ENCODE measurements at regions not wholly inside any gene's neighbourhood (a gene's known extent, or its start where the extent isn't known, plus 50 kb on each side); places are given as distances from the start of the nearest gene placed in this dataset.

DNA sequence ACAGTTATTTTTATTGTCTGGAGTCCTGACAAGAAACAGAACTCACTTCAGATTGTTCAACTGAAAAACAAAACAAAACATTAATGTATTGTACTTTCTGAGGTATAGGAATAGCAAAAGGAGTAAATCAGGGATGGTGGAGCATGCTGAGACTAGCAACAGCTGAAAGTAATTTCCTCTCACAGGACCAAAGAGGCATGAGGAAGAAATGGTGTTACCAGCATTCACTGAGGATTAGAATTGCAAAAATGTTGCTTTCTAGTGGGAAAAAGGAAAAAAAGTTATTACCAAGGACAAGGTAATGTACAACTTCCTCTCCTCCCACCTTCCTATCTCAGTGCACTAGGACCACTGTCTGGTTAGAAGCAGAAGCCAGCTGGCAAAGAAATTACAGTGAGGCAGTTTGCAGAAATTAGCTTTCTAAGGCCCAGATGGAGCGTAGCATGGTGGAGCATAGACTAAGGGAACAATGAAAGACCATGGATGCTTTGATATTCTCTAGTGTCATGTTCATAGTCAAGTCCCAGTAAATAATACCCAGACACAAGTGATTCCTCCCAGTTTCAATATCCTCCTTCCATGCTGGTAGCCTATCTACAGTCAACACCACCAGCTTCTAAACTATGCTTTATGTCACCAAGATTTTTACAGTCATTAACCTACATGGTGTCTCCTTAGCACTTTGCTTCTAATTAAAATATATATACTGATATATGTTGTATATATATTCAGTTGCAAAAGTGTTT, 133.7 kb upstream of the DCN start:
- no peak overlapping the region for H3K27ac ChIP-seq
- TF ChIP-seq ZFX (IDR thresholded peaks at IDR 0.05) = no peak
- TF ChIP-seq, protein P1, sequence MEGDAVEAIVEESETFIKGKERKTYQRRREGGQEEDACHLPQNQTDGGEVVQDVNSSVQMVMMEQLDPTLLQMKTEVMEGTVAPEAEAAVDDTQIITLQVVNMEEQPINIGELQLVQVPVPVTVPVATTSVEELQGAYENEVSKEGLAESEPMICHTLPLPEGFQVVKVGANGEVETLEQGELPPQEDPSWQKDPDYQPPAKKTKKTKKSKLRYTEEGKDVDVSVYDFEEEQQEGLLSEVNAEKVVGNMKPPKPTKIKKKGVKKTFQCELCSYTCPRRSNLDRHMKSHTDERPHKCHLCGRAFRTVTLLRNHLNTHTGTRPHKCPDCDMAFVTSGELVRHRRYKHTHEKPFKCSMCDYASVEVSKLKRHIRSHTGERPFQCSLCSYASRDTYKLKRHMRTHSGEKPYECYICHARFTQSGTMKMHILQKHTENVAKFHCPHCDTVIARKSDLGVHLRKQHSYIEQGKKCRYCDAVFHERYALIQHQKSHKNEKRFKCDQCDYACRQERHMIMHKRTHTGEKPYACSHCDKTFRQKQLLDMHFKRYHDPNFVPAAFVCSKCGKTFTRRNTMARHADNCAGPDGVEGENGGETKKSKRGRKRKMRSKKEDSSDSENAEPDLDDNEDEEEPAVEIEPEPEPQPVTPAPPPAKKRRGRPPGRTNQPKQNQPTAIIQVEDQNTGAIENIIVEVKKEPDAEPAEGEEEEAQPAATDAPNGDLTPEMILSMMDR (conservative IDR thresholded peaks at IDR 0.05) = no peak

GRCh38 chr12:91311081-91311480, 128.5 kb upstream of the DCN start:
- no peak overlapping the region for H3K27ac ChIP-seq
- TF ChIP-seq, protein P1 (conservative IDR thresholded peaks at IDR 0.05) = no peak
- no peak for TF ChIP-seq ZFX (IDR thresholded peaks at IDR 0.05)

GRCh38 chr12:91309450-91309849, 126.8 kb upstream of the DCN start:
- TF ChIP-seq ZFX (IDR thresholded peaks at IDR 0.05) = no peak
- TF ChIP-seq, protein P1 (conservative IDR thresholded peaks at IDR 0.05) = no peak
- no peak overlapping the region for H3K27ac ChIP-seq

DNA sequence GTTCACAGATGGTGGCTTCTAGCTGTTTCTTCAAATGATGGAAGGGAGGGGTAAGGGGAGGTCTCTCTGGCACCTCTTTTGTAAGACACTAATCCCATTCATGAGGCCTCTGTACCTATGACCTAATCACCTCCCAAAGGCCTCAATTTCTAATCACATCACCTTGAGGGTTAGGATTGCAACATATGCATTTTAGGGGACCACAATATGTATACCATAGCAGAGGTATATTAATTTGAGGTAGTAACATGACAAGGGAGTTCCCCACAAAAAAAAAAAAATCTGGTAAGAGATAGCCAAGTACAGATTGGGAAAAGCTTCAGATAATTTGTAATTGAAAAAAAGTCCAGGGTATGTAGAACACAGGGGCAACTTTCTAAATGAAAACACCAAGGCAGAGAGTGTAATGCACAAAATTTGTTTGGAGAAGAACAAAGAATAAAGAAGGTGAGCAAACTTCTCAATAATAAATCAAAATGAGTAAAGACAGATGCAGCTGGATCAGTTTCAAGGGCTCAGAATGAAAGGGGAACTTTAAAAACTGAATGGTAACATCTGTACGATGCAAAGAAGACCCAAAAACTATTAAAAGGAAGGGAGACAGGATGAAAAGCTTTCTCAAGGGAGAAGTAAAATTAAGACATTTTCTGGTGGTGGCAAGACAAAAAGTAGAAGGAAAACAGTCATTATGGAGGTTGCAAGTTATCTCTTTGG, 125.5 kb upstream of the DCN start:
- TF ChIP-seq, protein P1 (conservative IDR thresholded peaks at IDR 0.05) = no peak
- TF ChIP-seq ZFX (IDR thresholded peaks at IDR 0.05) = no peak
- no peak overlapping the region for H3K27ac ChIP-seq

GRCh38 chr12:91290354-91290753, 107.7 kb upstream of the DCN start:
- no peak overlapping the region for H3K27ac ChIP-seq
- TF ChIP-seq, protein P1 (conservative IDR thresholded peaks at IDR 0.05) = no peak
- no peak for TF ChIP-seq ZFX (IDR thresholded peaks at IDR 0.05)

DNA sequence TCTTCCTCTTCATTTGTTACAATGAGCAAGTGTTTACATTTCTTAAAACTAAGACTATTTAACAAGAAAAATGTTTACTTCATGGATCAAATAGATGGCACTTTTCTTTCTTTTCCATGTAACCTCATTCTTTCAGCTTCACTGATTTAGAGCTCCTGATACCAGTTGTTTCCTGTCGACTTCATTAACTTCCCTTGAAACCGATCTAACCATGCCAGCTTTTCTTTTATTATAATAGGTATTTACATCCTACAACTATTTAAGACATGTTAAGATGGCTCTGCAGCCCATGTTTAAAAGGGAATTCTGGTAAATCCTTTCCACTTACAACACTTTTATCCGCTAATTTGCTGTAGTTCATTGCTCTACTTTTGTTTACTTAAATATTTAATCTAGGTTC, 107.3 kb upstream of the DCN start:
- H3K27ac ChIP-seq = no peak overlapping the region
- TF ChIP-seq, protein P1 (conservative IDR thresholded peaks at IDR 0.05) = no peak
- TF ChIP-seq ZFX (IDR thresholded peaks at IDR 0.05) = no peak

DNA sequence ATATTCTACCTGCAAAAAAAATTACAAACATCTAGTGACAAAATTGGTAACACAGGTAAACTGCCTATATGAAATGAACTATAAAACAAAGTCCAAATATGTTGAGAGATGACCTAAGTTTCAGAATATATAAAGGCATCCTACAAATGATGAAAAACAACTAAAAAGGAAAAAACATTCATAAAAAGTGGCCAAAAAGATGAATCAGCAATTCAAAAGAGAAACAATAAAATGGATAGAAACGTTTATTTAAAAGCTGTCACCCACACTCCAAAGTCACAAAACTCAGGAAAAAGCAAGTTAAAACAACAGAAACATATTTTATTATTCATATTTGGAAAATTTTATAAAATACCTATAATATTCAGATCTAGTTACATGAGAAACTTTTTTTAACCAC, 106.5 kb upstream of the DCN start:
- TF ChIP-seq, protein P1 (conservative IDR thresholded peaks at IDR 0.05) = no peak
- TF ChIP-seq ZFX (IDR thresholded peaks at IDR 0.05) = no peak
- H3K27ac ChIP-seq = no peak overlapping the region
